ENCODE measurements at regions not wholly inside any gene's neighbourhood (a gene's known extent, or its start where the extent isn't known, plus 50 kb on each side); places are given as distances from the start of the nearest gene placed in this dataset.

DNA sequence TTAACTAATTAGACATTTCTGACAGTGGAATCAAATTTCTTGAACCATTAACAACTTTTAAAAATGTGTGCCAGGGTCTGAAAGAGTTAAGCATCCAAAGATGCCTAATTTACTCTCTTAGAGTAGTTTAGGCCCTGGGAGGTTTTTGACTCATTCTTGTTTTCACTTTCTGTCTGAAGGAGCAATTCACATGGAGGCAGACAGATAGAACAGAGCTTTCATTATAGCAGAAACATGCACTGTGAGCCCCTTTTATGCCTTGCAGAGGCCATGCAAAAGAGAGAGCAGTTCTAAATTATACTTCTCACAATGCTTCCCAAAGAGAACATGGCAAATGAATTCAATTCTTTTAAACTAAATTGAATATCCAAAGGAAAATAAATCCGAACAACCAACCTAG lies 554.8 kb downstream of the MFSD1 start:
- FAIRE-seq (no peak), DNase-seq (ENCODE audit: low read depth) (no peak)
- no peaks in the 10 kb centered on the region for H3K36me3 ChIP-seq (ENCODE audit: control insufficient read depth, insufficient read depth, low read length)
- H3K27me3 ChIP-seq (ENCODE audit: control insufficient read depth, insufficient read depth, low read length) = no peaks in the 10 kb centered on the region
- H3K4me3 ChIP-seq (ENCODE audit: low read depth, low read length) = no peak overlapping the region
- TF ChIP-seq, protein P1, sequence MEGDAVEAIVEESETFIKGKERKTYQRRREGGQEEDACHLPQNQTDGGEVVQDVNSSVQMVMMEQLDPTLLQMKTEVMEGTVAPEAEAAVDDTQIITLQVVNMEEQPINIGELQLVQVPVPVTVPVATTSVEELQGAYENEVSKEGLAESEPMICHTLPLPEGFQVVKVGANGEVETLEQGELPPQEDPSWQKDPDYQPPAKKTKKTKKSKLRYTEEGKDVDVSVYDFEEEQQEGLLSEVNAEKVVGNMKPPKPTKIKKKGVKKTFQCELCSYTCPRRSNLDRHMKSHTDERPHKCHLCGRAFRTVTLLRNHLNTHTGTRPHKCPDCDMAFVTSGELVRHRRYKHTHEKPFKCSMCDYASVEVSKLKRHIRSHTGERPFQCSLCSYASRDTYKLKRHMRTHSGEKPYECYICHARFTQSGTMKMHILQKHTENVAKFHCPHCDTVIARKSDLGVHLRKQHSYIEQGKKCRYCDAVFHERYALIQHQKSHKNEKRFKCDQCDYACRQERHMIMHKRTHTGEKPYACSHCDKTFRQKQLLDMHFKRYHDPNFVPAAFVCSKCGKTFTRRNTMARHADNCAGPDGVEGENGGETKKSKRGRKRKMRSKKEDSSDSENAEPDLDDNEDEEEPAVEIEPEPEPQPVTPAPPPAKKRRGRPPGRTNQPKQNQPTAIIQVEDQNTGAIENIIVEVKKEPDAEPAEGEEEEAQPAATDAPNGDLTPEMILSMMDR (IDR thresholded peaks at IDR 0.05; ENCODE audit: insufficient read depth, low read length, severe bottlenecking) = no peak

DNA sequence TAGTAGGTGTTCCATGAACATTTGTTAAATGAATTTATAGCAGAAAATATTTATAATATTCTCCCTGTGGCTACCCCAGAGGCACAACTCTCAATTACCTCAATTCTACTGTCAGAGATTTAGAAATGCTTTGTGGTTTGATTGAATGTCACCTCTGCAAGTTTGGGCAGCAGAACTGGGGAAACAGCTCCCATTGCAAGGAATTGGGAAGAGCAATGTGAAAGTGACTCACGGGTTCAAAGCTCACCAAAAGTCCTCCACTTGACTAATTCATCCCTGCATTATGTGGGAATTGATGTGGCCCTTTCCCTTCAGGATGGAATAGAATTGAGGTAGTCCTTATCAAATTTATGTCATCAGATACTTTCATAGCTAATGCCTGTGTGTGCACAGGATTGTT lies 562.7 kb downstream of the MFSD1 start:
- peak; percentile 65 for DNase-seq (ENCODE audit: low read depth)
- FAIRE-seq = no peak
- Histone ChIP-seq H3K4me3 (ENCODE audit: low read depth, low read length) (no peak overlapping the region), H3K36me3 (ENCODE audit: control insufficient read depth, insufficient read depth, low read length) (no peaks in the 10 kb centered on the region), H3K27me3 (ENCODE audit: control insufficient read depth, insufficient read depth, low read length) (no peaks in the 10 kb centered on the region)
- TF ChIP-seq, protein P1 (IDR thresholded peaks at IDR 0.05; ENCODE audit: insufficient read depth, low read length, severe bottlenecking) = no peak

DNA sequence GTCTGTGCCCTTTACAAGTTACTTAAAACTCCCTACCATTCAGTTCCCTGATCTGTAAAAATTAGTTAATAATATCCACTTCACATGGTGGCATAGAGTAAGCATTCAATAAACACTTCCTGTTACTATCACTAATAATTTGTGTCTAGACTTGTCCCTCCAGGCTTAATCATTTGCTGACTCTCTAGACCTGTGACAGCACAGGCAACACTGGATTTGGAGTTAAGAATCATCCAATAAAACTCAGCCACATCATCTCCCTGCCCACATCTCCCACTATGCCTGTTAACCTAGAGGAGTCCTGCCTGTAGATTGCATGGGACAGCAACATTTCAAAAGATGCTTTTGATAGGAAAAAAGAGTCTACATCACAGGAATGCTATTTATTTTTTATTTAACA lies 564.6 kb downstream of the MFSD1 start:
- no peak for FAIRE-seq
- TF ChIP-seq, protein P1 (IDR thresholded peaks at IDR 0.05; ENCODE audit: insufficient read depth, low read length, severe bottlenecking) = no peak

DNA sequence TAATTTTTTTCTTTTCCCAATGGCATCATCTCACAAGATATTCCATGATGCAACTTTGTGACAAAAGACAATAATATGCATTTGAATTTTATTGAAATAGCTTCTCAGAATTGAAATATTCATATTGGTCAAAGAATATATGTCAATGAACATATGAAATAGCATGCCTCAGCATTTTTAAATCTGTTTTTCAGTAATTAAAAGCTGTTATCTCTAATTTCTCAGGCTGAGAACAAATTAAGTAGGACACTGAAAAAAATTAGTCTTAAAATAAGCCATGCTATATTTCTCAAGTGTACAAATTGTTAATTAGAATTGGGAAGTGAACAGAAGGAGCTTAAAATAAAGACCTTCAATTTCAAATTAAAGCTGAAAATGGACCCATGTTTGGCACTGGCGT lies 570.1 kb downstream of the MFSD1 start:
- H3K4me3 ChIP-seq (ENCODE audit: low read depth, low read length) = no peak overlapping the region
- TF ChIP-seq, protein P1 (IDR thresholded peaks at IDR 0.05; ENCODE audit: insufficient read depth, low read length, severe bottlenecking) = no peak
- no peaks in the 10 kb centered on the region for H3K36me3 ChIP-seq (ENCODE audit: control insufficient read depth, insufficient read depth, low read length)
- no peak for DNase-seq (ENCODE audit: low read depth)
- H3K27me3 ChIP-seq (ENCODE audit: control insufficient read depth, insufficient read depth, low read length) = no peaks in the 10 kb centered on the region
- FAIRE-seq = no peak

More for the DNA sequence above, 564.6 kb downstream of the MFSD1 start:
- peak; percentile 90 for DNase-seq (ENCODE audit: low read depth)
- Histone ChIP-seq H3K36me3 (ENCODE audit: control insufficient read depth, insufficient read depth, low read length) (no peaks in the 10 kb centered on the region), H3K4me3 (ENCODE audit: low read depth, low read length) (no peak overlapping the region), H3K27me3 (ENCODE audit: control insufficient read depth, insufficient read depth, low read length) (no peaks in the 10 kb centered on the region)

DNA sequence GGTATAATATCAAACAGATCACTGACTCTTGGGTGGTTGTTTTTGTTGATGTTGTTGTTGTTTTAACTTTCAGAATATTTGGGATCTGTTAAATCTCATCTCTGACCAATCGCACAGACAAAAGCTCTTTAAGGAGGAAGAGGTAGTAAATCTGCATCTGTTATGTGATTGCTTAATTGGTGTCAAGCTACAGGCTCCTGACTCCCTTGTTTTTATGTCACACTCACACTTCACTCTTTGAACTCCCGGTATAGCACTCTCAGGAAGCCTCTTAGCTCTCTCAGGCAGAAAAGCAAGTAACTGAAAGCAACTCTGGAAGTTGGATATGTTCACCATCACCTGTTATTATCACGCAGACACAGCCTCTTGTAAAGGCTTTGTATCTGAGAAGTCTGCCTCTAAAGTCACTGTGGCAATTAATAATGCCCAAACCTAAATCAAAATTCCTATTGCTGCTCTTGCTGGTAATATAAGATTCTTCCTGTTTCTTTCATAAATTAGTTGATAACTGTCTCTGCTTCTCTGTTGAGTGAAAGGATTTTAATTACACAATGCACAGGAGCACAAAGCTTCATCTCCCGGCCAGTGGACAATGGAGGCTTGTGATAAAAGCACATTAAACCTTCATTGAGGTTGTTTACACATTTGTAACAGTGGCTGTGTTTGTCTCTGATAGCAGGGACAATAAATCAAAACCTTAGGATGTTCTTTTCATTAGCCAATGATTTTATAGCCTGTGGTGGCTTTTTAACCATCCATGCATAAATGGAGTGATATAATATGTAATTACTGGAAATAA lies 576.7 kb downstream of the MFSD1 start:
- no peak for FAIRE-seq
- TF ChIP-seq, protein P1 (IDR thresholded peaks at IDR 0.05; ENCODE audit: insufficient read depth, low read length, severe bottlenecking) = no peak
- H3K27me3 ChIP-seq (ENCODE audit: control insufficient read depth, insufficient read depth, low read length) = no peaks in the 10 kb centered on the region
- no peaks in the 10 kb centered on the region for H3K36me3 ChIP-seq (ENCODE audit: control insufficient read depth, insufficient read depth, low read length)
- DNase-seq (ENCODE audit: low read depth) = no peak
- no peak overlapping the region for H3K4me3 ChIP-seq (ENCODE audit: low read depth, low read length)

DNA sequence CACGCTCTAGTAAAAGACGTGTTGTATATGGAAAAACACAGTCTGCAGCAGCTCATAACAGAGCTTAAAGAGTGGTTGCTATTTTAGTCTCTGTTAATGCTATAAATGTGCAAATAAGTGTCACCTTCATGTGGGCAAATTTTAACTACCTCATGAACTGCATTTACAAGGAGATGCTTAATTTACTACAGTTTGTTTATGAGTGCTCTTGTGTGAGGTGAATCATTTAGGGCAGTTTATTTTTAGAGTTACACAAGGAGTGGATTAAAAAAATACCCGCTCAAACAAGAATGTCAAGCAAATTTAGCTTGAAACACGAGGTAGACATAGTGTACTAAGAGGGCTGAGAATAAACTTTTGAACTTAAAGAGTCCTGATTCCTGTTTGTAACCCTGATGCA lies 579.0 kb downstream of the MFSD1 start:
- H3K4me3 ChIP-seq (ENCODE audit: low read depth, low read length) = no peak overlapping the region
- no peaks in the 10 kb centered on the region for H3K27me3 ChIP-seq (ENCODE audit: control insufficient read depth, insufficient read depth, low read length)
- TF ChIP-seq, protein P1 (IDR thresholded peaks at IDR 0.05; ENCODE audit: insufficient read depth, low read length, severe bottlenecking) = no peak
- H3K36me3 ChIP-seq (ENCODE audit: control insufficient read depth, insufficient read depth, low read length) = no peaks in the 10 kb centered on the region
- DNase-seq (ENCODE audit: low read depth) = no peak
- no peak for FAIRE-seq

Measured in bronchial epithelial cell (primary cell).